COLO668 (cell line): ENCODE measurements at regions not wholly inside any gene's neighbourhood (a gene's known extent, or its start where the extent isn't known, plus 50 kb on each side); places are given as distances from the start of the nearest gene placed in this dataset.

Source experiments
- DNase-seq: peaks from one replicate; lab custom pipeline; 2025; ENCODE audit not compliant: unreplicated experiment; lab: John Stamatoyannopoulos, UW

- no peak for DNase-seq
Measured at GRCh38 chr1:165034136-165034809, 322.2 kb downstream of the LMX1A start.

GRCh38 chr1:165031001-165031400, 325.5 kb downstream of the LMX1A start:
- no peak for DNase-seq

- no peak for DNase-seq
Measured at GRCh38 chr1:165025805-165026204, 330.7 kb downstream of the LMX1A start.

- peak; percentile 35 for DNase-seq
Measured at GRCh38 chr1:165014753-165015152, 341.8 kb downstream of the LMX1A start.

GRCh38 chr1:165011991-165012531, 344.5 kb downstream of the LMX1A start:
- DNase-seq = no peak

- no peak for DNase-seq
Measured at GRCh38 chr1:165011186-165011585, 345.3 kb downstream of the LMX1A start.

GRCh38 chr1:165010418-165011070, 346.0 kb downstream of the LMX1A start:
- DNase-seq = no peak

GRCh38 chr1:165006831-165007230, 349.7 kb downstream of the LMX1A start:
- no peak for DNase-seq

GRCh38 chr1:164999146-164999545, 357.4 kb downstream of the LMX1A start:
- DNase-seq = no peak

GRCh38 chr1:164991763-164992314, 364.7 kb downstream of the LMX1A start:
- no peak for DNase-seq

GRCh38 chr1:164983023-164983650, 373.4 kb downstream of the LMX1A start:
- DNase-seq = no peak

- DNase-seq = no peak
Measured at GRCh38 chr1:164982545-164982944, 374.0 kb downstream of the LMX1A start.

- DNase-seq = no peak
Measured at GRCh38 chr1:164977561-164977960, 379.0 kb downstream of the LMX1A start.

- no peak for DNase-seq
Measured at GRCh38 chr1:164971921-164972415, 384.5 kb downstream of the LMX1A start.

GRCh38 chr1:164971391-164971790, 385.1 kb downstream of the LMX1A start:
- no peak for DNase-seq

GRCh38 chr1:164969253-164969652, 387.3 kb downstream of the LMX1A start:
- DNase-seq = no peak

GRCh38 chr1:164967300-164967699, 389.2 kb downstream of the LMX1A start:
- DNase-seq = no peak

- DNase-seq = no peak
Measured at GRCh38 chr1:164961715-164962114, 394.8 kb downstream of the LMX1A start.

- no peak for DNase-seq
Measured at GRCh38 chr1:164958982-164959768, 397.3 kb downstream of the LMX1A start.

GRCh38 chr1:164953815-164954214, 394.8 kb downstream of the PBX1 start:
- DNase-seq = no peak

GRCh38 chr1:164953098-164953497, 394.1 kb downstream of the PBX1 start:
- no peak for DNase-seq
